D721Med (cell line): ENCODE measurements at regions not wholly inside any gene's neighbourhood (a gene's known extent, or its start where the extent isn't known, plus 50 kb on each side); places are given as distances from the start of the nearest gene placed in this dataset.

ENCODE experiments used
- DNase-seq: peaks from one replicate; pipeline ENCODE4 v3.0.0; 2011; ENCODE audit warnings: low spot score; ENCODE audit not compliant: insufficient read length
- FAIRE-seq: peaks from 2 replicates; lab custom pipeline; 2011; peaks lifted over from hg19 to GRCh38; lab: Jason Lieb, UNC
- TF ChIP-seq, protein P1 (sequence below): IDR thresholded peaks from 2 replicates; pipeline ENCODE4 v1.5.1; 2012; ENCODE audit warnings: mild to moderate bottlenecking, control low read depth; ENCODE audit not compliant: insufficient read depth; ENCODE audit errors: missing control alignments

DNA sequence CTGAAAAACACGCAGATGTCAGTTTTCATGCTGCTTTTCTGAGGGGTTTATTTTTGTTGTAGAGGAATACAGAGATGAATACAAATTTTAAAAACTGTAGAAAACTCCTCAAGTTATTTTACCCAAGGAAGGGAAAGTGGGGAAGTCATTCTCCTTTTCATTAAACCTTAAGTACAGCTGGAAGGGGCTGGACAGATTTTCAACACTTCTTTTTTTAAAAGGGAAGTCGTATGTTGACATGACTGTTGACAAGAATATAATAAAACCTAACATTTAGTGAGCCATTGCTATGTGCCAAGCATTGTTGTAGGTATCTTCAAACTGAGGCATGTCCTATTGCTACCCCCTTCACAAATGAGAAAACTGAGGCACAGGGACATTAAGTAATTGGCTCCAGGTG, 235.7 kb upstream of the ELL2 start:
- TF ChIP-seq, protein P1, sequence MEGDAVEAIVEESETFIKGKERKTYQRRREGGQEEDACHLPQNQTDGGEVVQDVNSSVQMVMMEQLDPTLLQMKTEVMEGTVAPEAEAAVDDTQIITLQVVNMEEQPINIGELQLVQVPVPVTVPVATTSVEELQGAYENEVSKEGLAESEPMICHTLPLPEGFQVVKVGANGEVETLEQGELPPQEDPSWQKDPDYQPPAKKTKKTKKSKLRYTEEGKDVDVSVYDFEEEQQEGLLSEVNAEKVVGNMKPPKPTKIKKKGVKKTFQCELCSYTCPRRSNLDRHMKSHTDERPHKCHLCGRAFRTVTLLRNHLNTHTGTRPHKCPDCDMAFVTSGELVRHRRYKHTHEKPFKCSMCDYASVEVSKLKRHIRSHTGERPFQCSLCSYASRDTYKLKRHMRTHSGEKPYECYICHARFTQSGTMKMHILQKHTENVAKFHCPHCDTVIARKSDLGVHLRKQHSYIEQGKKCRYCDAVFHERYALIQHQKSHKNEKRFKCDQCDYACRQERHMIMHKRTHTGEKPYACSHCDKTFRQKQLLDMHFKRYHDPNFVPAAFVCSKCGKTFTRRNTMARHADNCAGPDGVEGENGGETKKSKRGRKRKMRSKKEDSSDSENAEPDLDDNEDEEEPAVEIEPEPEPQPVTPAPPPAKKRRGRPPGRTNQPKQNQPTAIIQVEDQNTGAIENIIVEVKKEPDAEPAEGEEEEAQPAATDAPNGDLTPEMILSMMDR: no peak
- no peak for DNase-seq
- FAIRE-seq: no peak

DNA sequence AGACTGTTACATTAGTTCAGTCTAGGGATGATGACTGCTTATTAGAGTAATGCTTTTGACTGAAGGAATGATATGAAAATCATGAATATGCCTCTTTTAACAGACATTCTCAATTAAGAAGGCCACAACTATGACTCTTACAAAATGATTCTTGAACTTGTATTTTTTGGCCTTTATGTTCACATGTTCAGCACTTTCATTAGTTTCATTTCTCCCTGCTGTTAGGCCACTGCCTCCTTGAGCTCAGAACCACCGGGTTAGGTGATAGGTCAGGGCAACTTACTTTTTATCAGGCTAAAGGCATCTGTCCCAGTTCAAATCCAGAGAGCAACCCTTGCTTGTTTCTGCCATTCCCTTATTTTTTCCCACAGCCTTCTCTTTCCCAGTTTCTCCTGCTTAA, 235.2 kb upstream of the ELL2 start:
- DNase-seq: no peak
- no peak for FAIRE-seq
- TF ChIP-seq, protein P1: no peak

DNA sequence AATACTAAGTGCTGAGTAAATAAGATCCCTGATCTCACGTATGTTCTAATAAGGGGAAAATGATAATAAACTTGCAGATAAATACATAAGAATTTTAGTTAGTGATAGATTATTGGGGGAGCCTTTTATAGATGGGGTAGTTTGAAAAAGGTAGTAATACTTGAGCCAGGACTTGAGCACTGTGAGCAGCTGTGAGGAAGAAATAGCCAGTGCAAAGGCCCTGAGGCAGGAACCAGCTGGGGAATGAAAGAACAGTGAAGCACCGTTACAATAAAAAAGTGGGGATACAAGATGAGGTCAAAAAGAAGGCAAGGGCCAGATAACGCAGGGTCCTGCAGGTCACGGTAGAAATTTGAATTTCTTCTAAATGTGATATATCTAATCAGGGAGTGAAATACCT, 234.8 kb upstream of the ELL2 start:
- no peak for DNase-seq
- no peak for FAIRE-seq
- TF ChIP-seq, protein P1: no peak

DNA sequence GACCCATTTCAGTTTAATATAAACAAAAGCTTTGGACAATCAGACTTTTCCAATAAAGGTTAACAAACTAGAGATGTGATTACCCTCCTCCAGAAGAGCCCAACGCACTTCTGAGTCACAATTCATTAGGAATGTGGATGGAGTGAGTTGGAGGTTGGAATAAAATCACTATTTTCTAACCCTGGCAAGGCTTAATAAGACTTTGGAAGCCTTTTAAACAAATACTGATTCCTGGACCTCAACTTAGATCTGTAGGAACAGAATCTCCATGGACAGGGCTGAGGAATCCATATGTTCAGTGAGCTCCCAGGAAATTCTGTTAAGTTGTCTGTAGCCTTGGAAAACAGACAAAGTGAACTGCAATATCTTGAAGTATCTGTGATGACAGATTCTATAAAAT, 233.5 kb upstream of the ELL2 start:
- no peak for FAIRE-seq
- DNase-seq: no peak
- TF ChIP-seq, protein P1: no peak

DNA sequence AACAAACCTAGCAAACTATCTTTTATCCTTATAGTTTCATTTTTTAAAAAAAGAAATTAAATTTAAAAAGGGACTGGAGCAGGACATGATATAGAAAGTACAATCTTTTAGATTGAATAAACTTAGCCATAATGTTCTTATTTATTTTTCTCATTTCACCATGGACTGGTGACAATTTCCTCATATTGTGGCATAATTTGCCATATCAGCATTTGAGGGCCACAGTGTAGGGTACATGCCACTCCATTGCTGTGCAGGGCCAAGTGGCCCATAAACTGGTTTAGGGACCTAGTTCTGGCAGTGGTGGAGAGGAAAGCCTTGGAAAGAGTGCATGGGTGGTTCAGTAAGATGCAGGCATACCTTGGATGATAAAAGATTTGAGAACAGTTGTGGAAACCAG, 232.9 kb upstream of the ELL2 start:
- DNase-seq (no peak), FAIRE-seq (no peak)
- TF ChIP-seq, protein P1: no peak

DNA sequence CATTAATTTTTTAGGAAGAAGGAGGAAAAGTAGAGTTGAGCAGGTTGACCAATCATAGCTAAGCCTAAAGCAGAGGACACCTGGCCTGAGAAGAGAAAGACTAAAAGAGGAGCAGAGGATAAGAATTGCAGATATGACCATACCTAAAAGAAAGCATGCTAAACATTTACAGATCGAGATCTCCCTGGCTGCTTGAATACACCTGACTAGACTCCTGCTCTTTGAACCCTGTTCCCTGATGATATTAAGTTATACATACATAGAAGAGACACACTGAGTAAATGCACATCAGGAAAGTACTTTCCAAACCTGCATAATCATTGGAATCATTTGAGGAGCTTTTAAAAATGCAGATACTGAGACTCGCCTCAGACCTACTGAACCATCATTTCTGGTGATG, 232.3 kb upstream of the ELL2 start:
- TF ChIP-seq, protein P1: no peak
- DNase-seq (no peak), FAIRE-seq (no peak)

DNA sequence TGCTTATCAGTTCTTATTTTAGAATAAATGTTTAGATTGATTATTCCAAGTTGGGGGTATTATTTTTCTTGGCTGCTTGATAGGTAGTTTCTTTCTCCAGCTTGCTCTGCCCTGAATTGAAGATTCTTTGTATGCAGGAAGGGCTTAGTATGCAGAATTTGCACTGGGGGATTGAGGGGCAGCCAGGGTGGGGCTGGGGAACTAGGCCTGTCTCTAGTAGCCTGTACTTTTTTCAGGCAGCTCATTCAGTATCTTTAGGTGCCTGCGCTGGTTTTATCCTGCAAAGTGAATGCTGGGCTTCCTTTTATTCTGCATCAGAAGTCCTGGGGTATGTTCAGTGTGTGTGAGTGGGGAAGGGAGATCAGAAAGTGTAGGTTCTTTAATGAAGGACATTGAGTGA, 228.3 kb upstream of the ELL2 start:
- TF ChIP-seq, protein P1: no peak
- FAIRE-seq (no peak), DNase-seq (no peak)
